ENCODE measurements at regions not wholly inside any gene's neighbourhood (a gene's known extent, or its start where the extent isn't known, plus 50 kb on each side); places are given as distances from the start of the nearest gene placed in this dataset.

DNA sequence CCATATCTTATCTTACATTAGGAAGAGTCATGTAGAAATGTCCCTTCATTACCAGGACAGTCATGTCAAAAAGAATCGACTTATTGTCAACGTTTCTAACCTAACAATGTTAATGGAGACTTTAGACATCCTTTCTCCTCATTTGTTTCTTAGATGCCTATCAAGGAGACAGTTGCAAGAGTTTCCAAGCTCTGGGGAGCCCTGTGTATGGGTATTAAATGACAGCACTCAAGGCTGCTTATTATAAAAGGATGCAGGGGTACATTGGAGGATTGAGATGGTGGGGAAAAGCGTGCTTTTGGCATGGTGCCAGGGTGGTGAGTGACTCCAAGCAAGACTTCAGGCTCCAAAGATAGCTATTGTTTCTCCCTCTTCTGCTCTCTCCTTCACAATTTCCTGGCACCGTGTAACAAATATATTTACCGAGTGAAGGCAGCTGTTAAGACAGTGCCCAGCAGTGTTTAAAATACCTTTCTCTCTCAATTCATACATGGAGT lies 461.3 kb upstream of the CLINT1 start:
- Histone ChIP-seq H3K27me3 (ENCODE audit: control insufficient read depth in 3 of 3, insufficient read depth in 3 of 3, low read length in 2 of 3) (no peaks in the 10 kb centered on the region), H3K4me3 (no peak overlapping the region), H3K9ac (ENCODE audit: insufficient read depth in 1 of 2, low read length in 2 of 2) (no peak overlapping the region), H3K4me1 (ENCODE audit: control insufficient read depth in 5 of 5, insufficient read depth in 5 of 5, low read length in 5 of 5) (no peaks in the 10 kb centered on the region), H3K9me3 (ENCODE audit: control insufficient read depth in 4 of 4, insufficient read depth in 3 of 4, low read length in 3 of 4) (no peaks in the 10 kb centered on the region), H3K36me3 (ENCODE audit: control insufficient read depth in 4 of 4, insufficient read depth in 4 of 4, low read length in 4 of 4) (no peaks in the 10 kb centered on the region), H3K27ac (ENCODE audit: low read depth in 1 of 2, low read length in 1 of 2) (no peak overlapping the region)
- 46 to 66% methylated on average over 5 of the region's 5 CpGs for WGBS, 2 donors
- DNase-seq = peak; percentile 25 to 40 (median 31)
- no peak for TF ChIP-seq CTCF (IDR thresholded peaks at IDR 0.05; ENCODE audit: control extremely low read depth, extremely low read depth)
- ATAC-seq (ENCODE audit: insufficient read depth, low FRiP score) = no peak

DNA sequence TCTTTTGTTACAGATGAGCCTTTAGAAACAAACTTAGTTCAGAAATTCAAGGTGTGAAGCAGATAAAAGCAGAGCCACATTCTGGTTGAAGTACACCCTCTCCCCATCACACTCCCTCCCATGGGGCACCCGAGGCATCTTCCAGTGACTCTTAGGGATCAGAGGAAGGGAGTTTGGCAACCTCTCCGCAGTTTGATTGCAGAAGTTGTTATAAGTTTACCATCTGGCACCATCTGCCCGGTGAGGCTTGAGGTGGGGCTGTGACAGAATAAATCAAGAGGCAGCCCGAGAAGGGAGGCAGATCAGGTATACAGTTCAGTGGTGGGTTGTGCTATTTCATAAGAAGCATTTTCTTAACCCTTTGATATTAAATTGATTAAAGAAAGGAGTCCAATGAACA lies 458.6 kb upstream of the CLINT1 start:
- Histone ChIP-seq H3K27me3 (ENCODE audit: control insufficient read depth in 3 of 3, insufficient read depth in 3 of 3, low read length in 2 of 3) (no peaks in the 10 kb centered on the region), H3K4me3 (no peak overlapping the region), H3K4me1 (ENCODE audit: control insufficient read depth in 5 of 5, insufficient read depth in 5 of 5, low read length in 5 of 5) (no peaks in the 10 kb centered on the region), H3K9me3 (ENCODE audit: control insufficient read depth in 4 of 4, insufficient read depth in 3 of 4, low read length in 3 of 4) (peaks cover 0 to 2% (median 0%) of the 10 kb centered on the region in 4 donors), H3K9ac (ENCODE audit: insufficient read depth in 1 of 2, low read length in 2 of 2) (no peak overlapping the region), H3K36me3 (ENCODE audit: control insufficient read depth in 4 of 4, insufficient read depth in 4 of 4, low read length in 4 of 4) (no peaks in the 10 kb centered on the region), H3K27ac (ENCODE audit: low read depth in 1 of 2, low read length in 1 of 2) (no peak overlapping the region)
- no peak for ATAC-seq (ENCODE audit: insufficient read depth, low FRiP score)
- no peak for DNase-seq
- TF ChIP-seq CTCF (IDR thresholded peaks at IDR 0.05; ENCODE audit: control extremely low read depth, extremely low read depth) = no peak
- 27 to 37% methylated on average over 4 of the region's 4 CpGs for WGBS, 2 donors

DNA sequence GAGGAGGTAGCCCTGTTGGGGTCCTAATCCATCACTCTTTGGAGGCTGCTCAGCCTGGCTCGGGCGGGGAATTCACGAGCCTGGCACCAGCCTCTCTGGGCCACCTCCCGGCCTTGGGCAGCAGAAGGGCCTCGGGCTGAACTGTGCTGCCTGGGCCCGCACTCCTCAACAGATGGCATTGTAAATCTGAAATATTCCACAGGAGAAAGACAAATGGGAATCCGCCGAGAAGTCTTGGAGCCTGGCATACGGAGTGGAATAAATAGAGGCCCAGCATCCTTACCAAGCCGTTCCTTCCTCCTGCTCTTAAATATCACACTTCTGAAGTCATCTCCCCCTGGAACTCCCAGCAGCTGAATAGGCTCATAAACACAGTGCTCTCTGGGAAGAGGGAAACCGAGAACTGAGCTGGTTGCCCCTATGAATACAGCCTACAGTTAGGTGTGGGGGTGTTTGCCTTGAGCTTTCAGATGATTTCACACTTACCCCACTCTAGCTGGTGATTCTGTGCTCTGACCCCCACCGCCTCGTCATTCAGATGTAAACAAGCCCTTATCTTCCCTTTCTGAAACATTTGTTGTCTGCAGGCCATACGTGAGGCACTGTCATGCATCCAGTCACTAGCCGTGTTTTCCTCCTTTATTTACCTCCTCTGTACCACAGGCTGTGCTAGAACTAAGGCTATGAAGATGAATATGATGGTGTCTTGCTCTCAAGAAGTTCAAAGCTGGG lies 455.0 kb upstream of the CLINT1 start:
- peaks cover 0 to 7% (median 0%) of the 10 kb centered on the region in 5 donors for H3K4me1 ChIP-seq (ENCODE audit: control insufficient read depth in 5 of 5, insufficient read depth in 5 of 5, low read length in 5 of 5)
- H3K9ac ChIP-seq (ENCODE audit: insufficient read depth in 1 of 2, low read length in 2 of 2) = no peak overlapping the region
- no peak for ATAC-seq (ENCODE audit: insufficient read depth, low FRiP score)
- H3K36me3 ChIP-seq (ENCODE audit: control insufficient read depth in 4 of 4, insufficient read depth in 4 of 4, low read length in 4 of 4) = no peaks in the 10 kb centered on the region
- no peak overlapping the region for H3K4me3 ChIP-seq
- DNase-seq = no peak
- peaks cover 0 to 2% (median 0%) of the 10 kb centered on the region in 4 donors for H3K9me3 ChIP-seq (ENCODE audit: control insufficient read depth in 4 of 4, insufficient read depth in 3 of 4, low read length in 3 of 4)
- TF ChIP-seq CTCF (IDR thresholded peaks at IDR 0.05; ENCODE audit: control extremely low read depth, extremely low read depth) = no peak
- 87 to 88% methylated on average over 15 of the region's 15 CpGs for WGBS, 2 donors
- H3K27ac ChIP-seq (ENCODE audit: low read depth in 1 of 2, low read length in 1 of 2) = no peak overlapping the region
- H3K27me3 ChIP-seq (ENCODE audit: control insufficient read depth in 3 of 3, insufficient read depth in 3 of 3, low read length in 2 of 3) = no peaks in the 10 kb centered on the region

Measured in lung (tissue), 11 donors.